D721Med (cell line): ENCODE measurements at regions not wholly inside any gene's neighbourhood (a gene's known extent, or its start where the extent isn't known, plus 50 kb on each side); places are given as distances from the start of the nearest gene placed in this dataset.

Experiments used
- DNase-seq: peaks from one replicate; pipeline ENCODE4 v3.0.0; 2011; ENCODE audit warnings: low spot score; ENCODE audit not compliant: insufficient read length
- FAIRE-seq: peaks from 2 replicates; lab custom pipeline; 2011; peaks lifted over from hg19 to GRCh38; lab: Jason Lieb, UNC
- TF ChIP-seq, protein P1 (sequence below): IDR thresholded peaks from 2 replicates; pipeline ENCODE4 v1.5.1; 2012; ENCODE audit warnings: mild to moderate bottlenecking, control low read depth; ENCODE audit not compliant: insufficient read depth; ENCODE audit errors: missing control alignments

GRCh38 chr4:147378780-147379179, 102.1 kb upstream of the EDNRA start:
- TF ChIP-seq, protein P1, sequence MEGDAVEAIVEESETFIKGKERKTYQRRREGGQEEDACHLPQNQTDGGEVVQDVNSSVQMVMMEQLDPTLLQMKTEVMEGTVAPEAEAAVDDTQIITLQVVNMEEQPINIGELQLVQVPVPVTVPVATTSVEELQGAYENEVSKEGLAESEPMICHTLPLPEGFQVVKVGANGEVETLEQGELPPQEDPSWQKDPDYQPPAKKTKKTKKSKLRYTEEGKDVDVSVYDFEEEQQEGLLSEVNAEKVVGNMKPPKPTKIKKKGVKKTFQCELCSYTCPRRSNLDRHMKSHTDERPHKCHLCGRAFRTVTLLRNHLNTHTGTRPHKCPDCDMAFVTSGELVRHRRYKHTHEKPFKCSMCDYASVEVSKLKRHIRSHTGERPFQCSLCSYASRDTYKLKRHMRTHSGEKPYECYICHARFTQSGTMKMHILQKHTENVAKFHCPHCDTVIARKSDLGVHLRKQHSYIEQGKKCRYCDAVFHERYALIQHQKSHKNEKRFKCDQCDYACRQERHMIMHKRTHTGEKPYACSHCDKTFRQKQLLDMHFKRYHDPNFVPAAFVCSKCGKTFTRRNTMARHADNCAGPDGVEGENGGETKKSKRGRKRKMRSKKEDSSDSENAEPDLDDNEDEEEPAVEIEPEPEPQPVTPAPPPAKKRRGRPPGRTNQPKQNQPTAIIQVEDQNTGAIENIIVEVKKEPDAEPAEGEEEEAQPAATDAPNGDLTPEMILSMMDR, result no peak
- FAIRE-seq (no peak), DNase-seq (no peak)

DNA sequence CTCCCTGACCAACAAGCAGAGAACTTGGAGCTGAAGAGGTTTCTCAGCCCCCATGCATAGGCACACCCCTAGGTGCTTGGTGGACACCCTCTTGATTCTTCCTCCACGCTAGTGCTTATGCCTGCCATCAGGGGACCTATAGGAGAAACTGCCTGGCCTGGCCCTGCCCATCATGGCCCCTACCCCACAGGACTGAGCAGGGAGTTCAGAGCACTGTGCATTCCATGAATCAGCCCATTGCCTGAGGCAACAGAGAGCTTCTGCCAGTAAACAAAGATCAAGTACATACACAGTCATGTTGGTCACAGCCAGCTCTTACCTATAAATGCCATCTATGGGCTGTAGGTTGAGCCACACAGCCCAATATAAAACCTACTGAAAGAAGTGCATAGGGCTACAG, 99.1 kb upstream of the EDNRA start:
- TF ChIP-seq, protein P1, result no peak
- DNase-seq (no peak), FAIRE-seq (no peak)

GRCh38 chr4:147388018-147388417, 92.9 kb upstream of the EDNRA start:
- FAIRE-seq (no peak), DNase-seq (no peak)
- TF ChIP-seq, protein P1, result no peak

GRCh38 chr4:147396105-147396504, 84.8 kb upstream of the EDNRA start:
- no peak for DNase-seq
- no peak for FAIRE-seq
- TF ChIP-seq, protein P1, result no peak

DNA sequence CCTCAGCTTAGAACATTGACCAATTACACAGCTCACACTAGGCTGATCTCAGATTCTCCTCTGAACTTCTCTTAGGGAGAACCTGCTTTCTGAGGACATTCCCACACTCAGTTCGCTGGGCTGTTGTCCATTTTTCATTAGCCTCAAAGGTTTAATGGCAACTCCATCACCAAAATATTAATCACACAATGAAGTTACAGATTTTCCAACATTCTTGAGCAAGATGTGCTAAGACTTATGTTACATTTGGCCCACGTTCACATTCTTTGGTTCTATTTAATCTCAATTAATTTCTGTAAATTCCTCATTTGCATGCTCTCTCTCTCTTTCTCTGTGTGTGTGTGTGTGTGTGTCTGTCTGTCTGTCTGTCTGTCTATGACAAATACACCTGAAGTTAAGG, 82.3 kb upstream of the EDNRA start:
- TF ChIP-seq, protein P1, result no peak
- FAIRE-seq, result no peak
- DNase-seq, result no peak

DNA sequence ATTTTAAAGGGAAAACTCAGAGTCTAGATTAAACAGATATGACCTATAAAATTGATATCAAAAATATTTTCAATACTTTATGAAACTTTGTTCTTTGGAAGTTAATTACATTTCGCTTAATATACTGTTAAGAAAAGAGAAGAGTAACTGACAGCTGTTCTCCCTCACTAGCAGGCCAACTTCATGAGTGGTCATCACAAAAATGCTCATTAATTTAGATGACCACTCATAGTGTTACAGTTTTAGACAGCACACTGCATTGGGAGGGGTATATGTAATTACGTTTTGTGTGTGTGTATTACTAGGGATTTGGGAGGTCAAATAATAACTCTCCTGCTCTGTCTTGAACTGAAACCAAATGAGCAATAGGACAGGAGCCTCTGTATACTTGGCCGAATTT, 80.2 kb upstream of the EDNRA start:
- no peak for DNase-seq
- no peak for FAIRE-seq
- TF ChIP-seq, protein P1, result no peak

GRCh38 chr4:147401221-147401620, 79.7 kb upstream of the EDNRA start:
- TF ChIP-seq, protein P1, result no peak
- FAIRE-seq (no peak), DNase-seq (no peak)
